Activated CD4-positive, alpha-beta memory T cell treated with anti-CD3 and anti-CD28 coated beads, Interleukin-2, amount 10 ng/mL, durations not matched to agents 7 days and 5 days (primary cell): ENCODE measurements at regions not wholly inside any gene's neighbourhood (a gene's known extent, or its start where the extent isn't known, plus 50 kb on each side); places are given as distances from the start of the nearest gene placed in this dataset.

Experiments
- CTCF ChIA-PET: fragments of 350-600 bp; sonication (Branson Sonifier 250); formaldehyde crosslinking; loops from one replicate; lab custom pipeline; 2021; ENCODE audit warnings: antibody characterized with exemption, inconsistent platforms; lab: Charles Lee
- POLR2A ChIA-PET: fragments of 350-600 bp; sonication (Branson Sonifier 250); formaldehyde crosslinking; loops from one replicate; lab custom pipeline; 2021; ENCODE audit warnings: antibody characterized with exemption; lab: Charles Lee
- DNase-seq: peaks from one replicate; pipeline ENCODE4 v3.0.0-alpha.2; 2020
- H3K27ac Mint-ChIP-seq: one replicate; pipeline ENCODE4 v1.8.0; 2021; ENCODE audit warnings: mild to moderate bottlenecking, mixed read lengths
- H3K27me3 Mint-ChIP-seq: one replicate; pipeline ENCODE4 v1.8.0; 2021; ENCODE audit warnings: mixed read lengths
- H3K36me3 Mint-ChIP-seq: one replicate; pipeline ENCODE4 v1.8.0; 2021; ENCODE audit warnings: low read depth, mixed read lengths
- H3K4me1 Mint-ChIP-seq: one replicate; pipeline ENCODE4 v1.8.0; 2021; ENCODE audit warnings: mixed read lengths
- H3K4me3 Mint-ChIP-seq: one replicate; pipeline ENCODE4 v1.8.0; 2021; ENCODE audit warnings: mild to moderate bottlenecking, mixed read lengths
- H3K9me3 Mint-ChIP-seq: one replicate; pipeline ENCODE4 v1.8.0; 2021; ENCODE audit warnings: mixed read lengths

DNA sequence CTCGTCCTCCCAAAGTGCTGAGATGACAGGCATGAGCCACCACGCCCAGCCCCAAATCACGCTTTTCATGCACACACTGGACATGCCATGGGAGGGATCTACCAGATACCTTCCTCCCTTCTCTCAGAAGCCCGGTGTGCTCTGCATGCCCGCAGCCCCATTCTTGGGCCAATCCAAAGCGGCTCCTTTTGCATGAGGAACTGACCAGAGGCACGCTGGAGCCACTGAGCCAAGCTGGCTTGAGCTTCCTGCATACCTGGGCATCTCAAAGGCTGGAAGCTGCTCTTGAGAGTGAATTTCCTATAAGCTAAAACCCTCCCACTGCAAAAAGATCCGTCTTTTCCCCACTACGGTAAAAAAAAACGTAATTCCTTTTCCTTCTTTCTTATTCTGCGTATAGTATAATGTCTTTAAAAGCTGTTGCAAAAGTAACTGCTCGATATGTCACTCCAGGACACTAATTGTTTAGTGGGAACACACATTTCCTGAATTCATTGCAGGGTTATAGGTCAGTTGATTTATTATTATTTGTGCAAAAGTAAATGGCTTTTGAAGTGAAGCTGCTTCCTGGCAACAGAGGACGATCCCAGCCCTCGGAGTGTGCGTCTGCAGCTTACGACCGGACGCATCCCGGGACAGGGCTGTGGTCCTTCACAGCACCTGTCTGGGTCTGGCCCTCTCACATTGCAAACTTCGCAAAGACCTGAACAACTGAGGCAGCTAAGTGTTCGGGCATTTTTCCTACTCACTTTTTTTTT, 61.8 kb upstream of the ETS2 start:
- H3K36me3 Mint-ChIP-seq, result no peaks in the 10 kb centered on the region
- no peak overlapping the region for H3K27ac Mint-ChIP-seq
- peaks cover 19% of the 10 kb centered on the region for H3K4me1 Mint-ChIP-seq
- DNase-seq, result no peak
- H3K27me3 Mint-ChIP-seq, result no peaks in the 10 kb centered on the region
- CTCF ChIA-PET, result no interaction called here
- no peak overlapping the region for H3K4me3 Mint-ChIP-seq
- no peaks in the 10 kb centered on the region for H3K9me3 Mint-ChIP-seq
- POLR2A ChIA-PET, result no interaction called here

DNA sequence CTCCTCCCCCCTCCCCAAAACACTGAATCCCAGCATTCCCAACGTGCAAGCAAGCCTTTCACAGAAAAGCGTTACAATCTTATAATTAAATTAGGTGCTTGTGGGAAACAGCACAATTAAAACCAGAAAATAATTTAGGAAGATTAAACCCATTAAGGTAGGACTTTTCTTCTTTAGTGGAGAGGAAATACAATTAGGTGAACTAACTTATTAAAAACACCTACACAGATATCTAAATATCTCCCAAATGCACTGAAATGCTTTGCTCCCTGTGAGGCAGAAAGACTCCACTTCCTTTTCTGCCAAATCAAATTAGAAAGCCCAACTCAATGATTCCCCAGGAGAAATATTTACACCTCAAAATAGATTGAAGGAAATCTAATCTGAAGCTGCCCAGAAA, 60.9 kb upstream of the ETS2 start:
- no peak overlapping the region for H3K27ac Mint-ChIP-seq
- ChIA-PET POLR2A (no interaction called here), CTCF (no interaction called here)
- peaks cover 17% of the 10 kb centered on the region for H3K4me1 Mint-ChIP-seq
- H3K4me3 Mint-ChIP-seq, result no peak overlapping the region
- H3K36me3 Mint-ChIP-seq, result no peaks in the 10 kb centered on the region
- DNase-seq, result no peak
- no peaks in the 10 kb centered on the region for H3K9me3 Mint-ChIP-seq
- H3K27me3 Mint-ChIP-seq, result no peaks in the 10 kb centered on the region

DNA sequence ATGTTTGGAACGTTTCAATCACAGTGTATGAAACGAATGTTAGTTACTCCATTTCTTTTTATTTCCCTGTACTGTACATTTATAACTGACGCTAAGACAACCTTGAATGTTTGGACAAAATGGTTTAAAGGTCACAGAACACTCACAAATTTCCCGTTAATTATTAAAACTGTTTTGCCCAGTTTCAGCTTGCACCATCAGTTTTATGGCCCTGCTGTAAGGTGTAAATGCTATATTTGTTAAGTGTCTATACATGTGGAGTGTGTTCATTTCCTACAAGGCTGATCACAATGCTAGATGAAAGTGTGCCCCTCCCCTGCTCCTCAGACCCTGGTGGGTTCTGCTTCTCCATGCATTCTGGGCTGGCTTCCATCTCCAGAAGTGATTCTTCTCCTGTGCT, 57.9 kb upstream of the ETS2 start:
- H3K4me3 Mint-ChIP-seq, result no peak overlapping the region
- ChIA-PET CTCF (no interaction called here), POLR2A (no interaction called here)
- no peaks in the 10 kb centered on the region for H3K9me3 Mint-ChIP-seq
- no peaks in the 10 kb centered on the region for H3K27me3 Mint-ChIP-seq
- DNase-seq, result no peak
- H3K27ac Mint-ChIP-seq, result no peak overlapping the region
- H3K36me3 Mint-ChIP-seq, result no peaks in the 10 kb centered on the region
- H3K4me1 Mint-ChIP-seq, result no peaks in the 10 kb centered on the region

DNA sequence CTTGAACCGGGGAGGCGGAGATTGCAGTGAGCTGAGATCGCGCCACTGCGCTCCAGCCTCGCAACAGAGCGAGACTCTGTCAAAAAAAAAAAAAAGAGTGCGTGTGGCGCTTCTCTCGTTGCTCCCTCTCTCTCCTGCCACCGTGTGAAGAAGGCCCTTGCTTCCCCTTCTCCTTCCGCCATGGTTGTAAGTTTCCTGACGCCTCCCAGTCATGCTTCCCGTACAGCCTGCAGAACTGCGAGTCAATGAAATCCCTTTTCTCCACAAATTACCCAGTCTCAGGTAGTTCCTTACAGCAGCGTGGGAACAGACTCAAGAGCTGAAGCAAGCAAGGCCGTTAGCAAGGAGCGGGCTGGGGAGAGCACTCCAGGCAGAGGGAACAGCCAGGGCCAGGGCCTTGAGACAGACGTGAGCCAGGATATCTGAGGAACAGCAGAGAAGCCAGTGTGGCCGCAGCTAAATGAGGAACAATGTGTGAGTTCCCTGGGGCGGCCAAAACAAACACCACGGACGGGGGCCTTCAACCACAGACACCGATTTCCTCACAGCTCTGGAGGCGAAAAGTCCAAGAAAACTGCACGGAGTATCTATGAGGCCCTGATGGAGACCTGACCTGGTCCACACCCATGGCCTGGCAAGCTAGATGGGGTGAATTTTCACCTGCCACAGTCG, 54.2 kb upstream of the ETS2 start:
- CTCF ChIA-PET, result no interaction called here
- Mint-ChIP-seq H3K36me3 (no peaks in the 10 kb centered on the region), H3K27me3 (peaks cover 2% of the 10 kb centered on the region), H3K4me1 (peaks cover 5% of the 10 kb centered on the region), H3K9me3 (no peaks in the 10 kb centered on the region), H3K4me3 (no peak overlapping the region), H3K27ac (no peak overlapping the region)
- no peak for DNase-seq
- POLR2A ChIA-PET, result no interaction called here

DNA sequence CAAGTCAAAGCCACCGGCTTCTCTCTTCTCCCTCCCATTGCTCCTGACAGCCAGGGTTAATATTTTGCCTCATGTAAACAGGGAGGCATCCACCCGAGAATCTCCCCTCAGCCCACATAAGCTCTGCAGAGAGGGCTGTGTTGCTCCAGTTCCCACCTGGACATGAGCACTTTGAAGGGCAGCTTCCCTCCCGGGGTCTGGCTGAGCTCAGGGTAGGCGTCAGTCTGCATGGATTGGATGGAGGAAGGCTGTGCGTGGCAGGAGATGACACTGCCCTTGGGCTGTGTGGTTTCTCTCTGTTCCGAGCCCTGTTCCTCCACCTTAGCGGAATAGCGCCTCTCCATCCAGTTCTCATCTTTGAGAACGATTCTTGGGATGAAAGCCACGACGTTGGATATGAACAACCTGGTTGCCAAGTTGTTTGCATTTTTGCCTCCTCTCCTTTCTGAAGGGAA, 53.7 kb upstream of the ETS2 start:
- POLR2A ChIA-PET, result no interaction called here
- CTCF ChIA-PET, result no interaction called here
- no peaks in the 10 kb centered on the region for H3K9me3 Mint-ChIP-seq
- no peak overlapping the region for H3K27ac Mint-ChIP-seq
- H3K36me3 Mint-ChIP-seq, result no peaks in the 10 kb centered on the region
- no peak overlapping the region for H3K4me3 Mint-ChIP-seq
- H3K4me1 Mint-ChIP-seq, result peaks cover 5% of the 10 kb centered on the region
- DNase-seq, result no peak
- peaks cover 2% of the 10 kb centered on the region for H3K27me3 Mint-ChIP-seq

DNA sequence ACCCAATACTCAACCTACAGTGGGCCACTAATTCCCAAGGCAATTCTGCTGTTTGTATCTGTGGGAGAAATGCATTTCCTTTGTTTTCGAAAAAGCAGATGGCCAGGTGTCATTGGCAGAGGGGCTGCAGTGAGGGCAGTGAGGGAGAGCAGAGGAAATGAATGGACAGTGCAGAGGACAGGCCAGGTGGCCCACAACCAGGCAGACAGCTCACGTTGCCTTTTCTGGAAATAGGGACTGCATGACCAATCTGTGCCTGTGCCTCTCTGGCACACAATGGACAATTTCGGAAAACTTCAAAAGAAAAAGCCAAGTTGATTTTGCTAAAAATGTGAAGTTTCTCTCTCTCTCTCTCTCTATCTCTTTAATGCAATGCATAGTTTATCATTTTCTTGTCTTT, 52.6 kb upstream of the ETS2 start:
- CTCF ChIA-PET, result no interaction called here
- Mint-ChIP-seq H3K4me1 (peaks cover 5% of the 10 kb centered on the region), H3K27me3 (peaks cover 2% of the 10 kb centered on the region), H3K36me3 (no peaks in the 10 kb centered on the region), H3K9me3 (no peaks in the 10 kb centered on the region), H3K27ac (no peak overlapping the region), H3K4me3 (no peak overlapping the region)
- no peak for DNase-seq
- POLR2A ChIA-PET, result no interaction called here

DNA sequence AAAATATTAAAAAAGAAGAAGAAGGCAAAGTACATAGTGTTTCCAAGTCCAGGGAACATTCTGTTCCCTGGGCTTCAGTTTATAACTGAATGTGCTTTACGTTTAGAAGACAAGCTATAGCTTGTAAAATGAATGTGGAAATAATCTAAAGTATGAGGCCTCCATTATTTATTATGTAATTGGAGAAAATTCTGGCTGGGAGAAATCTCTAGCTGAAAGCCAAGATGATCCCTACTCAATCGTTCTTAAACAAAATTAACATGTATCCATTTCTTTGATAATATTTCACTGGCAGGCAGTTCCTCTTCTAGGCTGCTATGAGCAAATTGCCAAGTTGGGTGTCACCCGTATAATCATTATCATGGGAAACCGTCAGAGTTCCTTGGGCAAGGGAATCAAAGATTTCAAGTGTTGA, 52.2 kb upstream of the ETS2 start:
- no peak overlapping the region for H3K4me3 Mint-ChIP-seq
- H3K27ac Mint-ChIP-seq, result no peak overlapping the region
- H3K36me3 Mint-ChIP-seq, result no peaks in the 10 kb centered on the region
- no peaks in the 10 kb centered on the region for H3K9me3 Mint-ChIP-seq
- POLR2A ChIA-PET, result no interaction called here
- DNase-seq, result no peak
- peaks cover 2% of the 10 kb centered on the region for H3K27me3 Mint-ChIP-seq
- CTCF ChIA-PET, result interaction anchor here (0.5 kb wide), 1 partner anchor 549 kb away, joined by 3 read pairs; no protein-coding TSS in a partner anchor
- H3K4me1 Mint-ChIP-seq, result peaks cover 5% of the 10 kb centered on the region
